ENCODE measurements at regions not wholly inside any gene's neighbourhood (a gene's known extent, or its start where the extent isn't known, plus 50 kb on each side); places are given as distances from the start of the nearest gene placed in this dataset.

DNA sequence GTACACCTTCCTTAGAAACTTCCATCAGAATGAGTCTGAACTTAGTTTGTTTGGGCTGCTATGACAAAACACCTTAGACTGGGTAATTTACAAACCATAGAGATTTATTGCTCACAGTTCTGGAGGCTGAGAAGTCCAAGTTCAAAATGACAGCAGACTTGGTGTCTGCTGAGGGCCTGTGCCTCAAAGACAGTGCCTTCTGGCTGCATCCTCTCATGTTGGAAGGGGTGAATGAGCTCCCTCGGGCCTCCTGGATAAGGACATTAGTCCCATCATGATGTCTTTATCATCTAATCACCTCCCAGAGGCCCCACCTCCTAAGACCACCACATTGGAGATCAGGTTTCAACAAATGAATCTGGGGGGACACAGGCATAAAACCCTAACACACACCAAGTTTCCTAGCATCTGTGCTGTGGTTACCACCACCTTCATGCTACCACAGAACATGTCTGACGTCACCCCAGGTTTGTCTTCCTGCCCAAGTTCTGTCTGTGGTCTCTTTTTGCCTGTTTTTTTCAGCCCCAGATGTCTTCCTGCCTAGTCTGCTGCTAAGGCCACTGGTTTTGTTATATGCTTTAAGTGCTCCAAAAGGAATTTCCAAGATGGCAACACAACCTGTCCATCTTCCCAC is 150.9 kb upstream of the COBL start:
- Histone ChIP-seq H2BK120ac (ENCODE audit: low read depth, low read length) (no peak overlapping the region), H2AK9ac (replicated peaks; ENCODE audit: low read depth, low read length, poor library complexity) (no peak overlapping the region), H2BK20ac (ENCODE audit: low read depth, low read length) (no peak overlapping the region), H3K27ac (ENCODE audit: insufficient read depth, low read length) (no peak overlapping the region), H3K27me3 (ENCODE audit: control insufficient read depth, insufficient read depth, low read length) (no peaks in the 10 kb centered on the region), H3K36me3 (ENCODE audit: control insufficient read depth, insufficient read depth, low read length) (no peaks in the 10 kb centered on the region), H2BK5ac (ENCODE audit: low read depth, low read length, poor library complexity, severe bottlenecking) (no peak overlapping the region), H3K4me1 (ENCODE audit: control insufficient read depth, insufficient read depth, low read length) (no peaks in the 10 kb centered on the region), H2AK5ac (ENCODE audit: low read depth, low read length) (no peak overlapping the region), H3K9ac (ENCODE audit: low read depth, low read length) (no peak overlapping the region), H3K9me3 (ENCODE audit: control insufficient read depth, insufficient read depth, low read length) (peaks cover 18% of the 10 kb centered on the region), H3K4me2 (ENCODE audit: low read depth, low read length) (no peak overlapping the region), H4K91ac (ENCODE audit: insufficient read depth, low read depth, low read length) (no peak overlapping the region), H3K9me1 (ENCODE audit: insufficient read depth, low read length) (no peaks in the 10 kb centered on the region), H3K18ac (ENCODE audit: low read depth, low read length) (no peak overlapping the region), H4K8ac (ENCODE audit: low read depth in 2 of 2, low read length in 2 of 2) (no peak overlapping the region), H3K4me3 (ENCODE audit: insufficient read depth, low read depth, low read length) (no peak overlapping the region), H3K23ac (ENCODE audit: low read depth, low read length) (no peak overlapping the region), H4K20me1 (ENCODE audit: insufficient read depth, low read length) (no peaks in the 10 kb centered on the region), H2AFZ (replicated peaks; ENCODE audit: low read length, poor library complexity) (no peak overlapping the region), H4K5ac (ENCODE audit: low read depth, low read length) (no peak overlapping the region), H3K14ac (replicated peaks; ENCODE audit: low read depth, low read length) (no peak overlapping the region), H3K56ac (ENCODE audit: extremely low read depth, insufficient read depth, low read length) (no peak overlapping the region), H2BK15ac (ENCODE audit: low read depth, low read length) (no peak overlapping the region), H3K4ac (ENCODE audit: low read depth, low read length) (no peak overlapping the region), H3K79me1 (ENCODE audit: low read depth in 1 of 2, low read length in 2 of 2) (no peaks in the 10 kb centered on the region)
- in situ Hi-C loops (cut with MboI; ENCODE audit: low sequenced_read_pairs): no loop called here
- intact Hi-C loops (cut with micrococcal nuclease): no loop called here
- TF ChIP-seq NFE2L2 (IDR thresholded peaks at IDR 0.05; ENCODE audit: low read depth, low read length): no peak
- no peak for TF ChIP-seq BHLHE40 (IDR thresholded peaks at IDR 0.05; ENCODE audit: low read depth, low read length)
- TF ChIP-seq RFX5 (IDR thresholded peaks at IDR 0.05; ENCODE audit: low read depth, low read length): no peak
- no peak for TF ChIP-seq CTCF (conservative IDR thresholded peaks at IDR 0.05; ENCODE audit: low read depth, low read length)
- TF ChIP-seq, protein P1, sequence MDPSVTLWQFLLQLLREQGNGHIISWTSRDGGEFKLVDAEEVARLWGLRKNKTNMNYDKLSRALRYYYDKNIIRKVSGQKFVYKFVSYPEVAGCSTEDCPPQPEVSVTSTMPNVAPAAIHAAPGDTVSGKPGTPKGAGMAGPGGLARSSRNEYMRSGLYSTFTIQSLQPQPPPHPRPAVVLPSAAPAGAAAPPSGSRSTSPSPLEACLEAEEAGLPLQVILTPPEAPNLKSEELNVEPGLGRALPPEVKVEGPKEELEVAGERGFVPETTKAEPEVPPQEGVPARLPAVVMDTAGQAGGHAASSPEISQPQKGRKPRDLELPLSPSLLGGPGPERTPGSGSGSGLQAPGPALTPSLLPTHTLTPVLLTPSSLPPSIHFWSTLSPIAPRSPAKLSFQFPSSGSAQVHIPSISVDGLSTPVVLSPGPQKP (IDR thresholded peaks at IDR 0.05; ENCODE audit: borderline replicate concordance, low read depth, low read length): no peak
- no peak for TF ChIP-seq RCOR1 (IDR thresholded peaks at IDR 0.05; ENCODE audit: insufficient replicate concordance, low read length)
- TF ChIP-seq CHD1 (IDR thresholded peaks at IDR 0.05; ENCODE audit: low read depth, low read length): no peak
- no peak for TF ChIP-seq MXI1 (IDR thresholded peaks at IDR 0.05; ENCODE audit: borderline replicate concordance, low read depth, low read length)
- no peak for TF ChIP-seq SMC3 (IDR thresholded peaks at IDR 0.05; ENCODE audit: low read depth, low read length)
- TF ChIP-seq CEBPB (IDR thresholded peaks at IDR 0.05; ENCODE audit: low read depth, low read length): no peak
- TF ChIP-seq, protein P2, sequence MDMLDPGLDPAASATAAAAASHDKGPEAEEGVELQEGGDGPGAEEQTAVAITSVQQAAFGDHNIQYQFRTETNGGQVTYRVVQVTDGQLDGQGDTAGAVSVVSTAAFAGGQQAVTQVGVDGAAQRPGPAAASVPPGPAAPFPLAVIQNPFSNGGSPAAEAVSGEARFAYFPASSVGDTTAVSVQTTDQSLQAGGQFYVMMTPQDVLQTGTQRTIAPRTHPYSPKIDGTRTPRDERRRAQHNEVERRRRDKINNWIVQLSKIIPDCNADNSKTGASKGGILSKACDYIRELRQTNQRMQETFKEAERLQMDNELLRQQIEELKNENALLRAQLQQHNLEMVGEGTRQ (IDR thresholded peaks at IDR 0.05; ENCODE audit: low read depth, low read length): no peak
- TF ChIP-seq RAD21 (IDR thresholded peaks at IDR 0.05; ENCODE audit: low read length): no peak
- no peak for TF ChIP-seq MAFK (IDR thresholded peaks at IDR 0.05; ENCODE audit: low read depth, low read length)
- TF ChIP-seq POLR2A (IDR thresholded peaks at IDR 0.05; ENCODE audit: low read depth, low read length): no peak
- ChIA-PET POLR2A (ENCODE audit: unreplicated experiment) (no interaction called here), CTCF (no interaction called here)
- WGBS, 2 experiments (ENCODE audit: extremely low coverage in 2 of 2, insufficient read length in 1 of 2): 0% methylated on average over 1 of the region's 2 CpGs; no CpG with 5 or more reads in 1 of the 2 experiments
- no TSS peak for BruUV-seq (replicated peaks)
- DNase-seq (no peak), ATAC-seq (ENCODE audit: low read depth) (no peak)
- dilution Hi-C loops (cut with HindIII; ENCODE audit: low sequenced_read_pairs, unreplicated experiment): no loop called here
